Activated T-helper 2 cell treated with anti-CD3 and anti-CD28 coated beads, Interferon-gamma antibody, Interleukin-2, Interleukin-4, amounts not matched to agents 10 μg/mL and 5 μg/mL and 100 μg/mL, durations not matched to agents 14 hours and 24 hours and 36 hours (primary cell): ENCODE measurements at regions not wholly inside any gene's neighbourhood (a gene's known extent, or its start where the extent isn't known, plus 50 kb on each side); places are given as distances from the start of the nearest gene placed in this dataset.
"Not testable (repeated sequence)": the region's sequence is repeated elsewhere in the genome, so short reads cannot be mapped to it uniquely, and the experiment has no call there.

Experiments
- DNase-seq: peaks from one replicate; pipeline ENCODE4 v3.0.0; 2021; ENCODE audit warnings: low spot score
- H3K27ac Mint-ChIP-seq: one replicate; pipeline ENCODE4 v1.8.0; 2021; ENCODE audit warnings: mixed read lengths
- H3K27me3 Mint-ChIP-seq: one replicate; pipeline ENCODE4 v1.8.0; 2021; ENCODE audit warnings: low read depth, mixed read lengths
- H3K36me3 Mint-ChIP-seq: one replicate; pipeline ENCODE4 v1.8.0; 2021; ENCODE audit warnings: low read depth, mixed read lengths
- H3K4me1 Mint-ChIP-seq: one replicate; pipeline ENCODE4 v1.8.0; 2021; ENCODE audit warnings: low read depth, mixed read lengths
- H3K4me3 Mint-ChIP-seq: one replicate; pipeline ENCODE4 v1.8.0; 2021; ENCODE audit warnings: low read depth, mild to moderate bottlenecking, moderate library complexity, mixed read lengths
- H3K9me3 Mint-ChIP-seq: one replicate; pipeline ENCODE4 v1.8.0; 2021; ENCODE audit warnings: mixed read lengths
- intact Hi-C: fragments of 100-400 bp; cut with micrococcal nuclease; formaldehyde crosslinking; loops from one replicate; pipeline ENCODE4 v1.15.1; 2023

GRCh38 chr2:217609952-217610351, 392.8 kb downstream of the TNS1 start:
- Mint-ChIP-seq H3K36me3 (no peaks in the 10 kb centered on the region), H3K27me3 (no peaks in the 10 kb centered on the region), H3K4me3 (no peak overlapping the region), H3K9me3 (no peaks in the 10 kb centered on the region), H3K4me1 (peaks cover 20% of the 10 kb centered on the region), H3K27ac (no peak overlapping the region)
- intact Hi-C loops: no loop called here
- no peak for DNase-seq

DNA sequence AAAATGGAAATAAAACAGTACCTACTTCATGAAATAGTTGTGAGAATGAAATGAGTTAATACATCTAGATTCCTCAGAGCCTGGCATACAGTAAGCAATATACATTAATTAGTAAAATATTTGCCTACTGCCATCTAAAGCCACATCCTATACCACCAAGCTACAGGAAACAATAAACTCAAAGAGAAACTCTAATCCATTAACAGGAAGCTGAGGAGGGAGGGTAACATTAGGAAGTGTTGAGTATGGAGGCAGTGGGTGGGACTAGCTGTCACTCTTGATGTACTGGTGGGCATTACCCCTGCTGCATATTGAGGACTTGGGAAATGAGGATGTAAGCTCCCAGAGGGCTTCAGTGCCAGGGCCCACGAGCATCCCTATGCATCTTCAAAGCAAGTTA, 396.5 kb downstream of the TNS1 start:
- H3K27me3 Mint-ChIP-seq: no peaks in the 10 kb centered on the region
- intact Hi-C loops: no loop called here
- no peaks in the 10 kb centered on the region for H3K9me3 Mint-ChIP-seq
- no peaks in the 10 kb centered on the region for H3K36me3 Mint-ChIP-seq
- no peak overlapping the region for H3K4me3 Mint-ChIP-seq
- peaks cover 20% of the 10 kb centered on the region for H3K4me1 Mint-ChIP-seq
- no peak overlapping the region for H3K27ac Mint-ChIP-seq
- DNase-seq: no peak

DNA sequence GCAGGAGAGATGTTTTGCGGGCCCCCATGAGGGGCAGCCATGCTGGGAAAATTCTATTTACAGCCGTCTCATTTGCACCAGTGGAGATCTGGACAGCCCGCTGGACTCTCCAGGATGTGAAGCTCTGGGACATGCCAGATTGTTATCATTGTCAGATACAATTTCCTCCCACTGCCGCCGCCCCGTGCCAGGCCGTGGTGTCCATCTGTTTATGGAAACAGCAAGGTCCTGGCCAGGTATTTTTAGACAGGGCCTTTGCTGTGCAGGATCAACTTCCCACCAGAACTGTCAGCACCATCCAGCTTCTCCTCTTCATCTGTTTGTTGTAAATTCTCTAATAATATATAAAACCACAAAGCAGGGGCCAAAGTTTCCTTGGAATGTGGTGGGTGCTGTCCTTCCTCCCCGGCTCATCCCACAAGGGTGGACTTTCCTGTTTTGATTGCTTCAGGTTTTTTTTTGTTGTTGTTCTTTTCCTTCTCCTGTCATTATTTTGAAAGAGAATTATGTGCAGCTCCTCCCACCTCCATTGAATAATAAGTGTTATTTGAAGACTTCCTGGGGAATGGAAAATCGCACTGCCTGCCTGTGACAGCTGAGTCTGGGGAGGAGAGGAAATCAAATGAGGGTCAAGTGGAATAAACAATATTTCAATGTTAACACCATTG, 398.1 kb downstream of the TNS1 start:
- no peaks in the 10 kb centered on the region for H3K9me3 Mint-ChIP-seq
- H3K27me3 Mint-ChIP-seq: no peaks in the 10 kb centered on the region
- H3K27ac Mint-ChIP-seq: no peak overlapping the region
- DNase-seq: no peak
- H3K4me3 Mint-ChIP-seq: no peak overlapping the region
- H3K4me1 Mint-ChIP-seq: peaks cover 6% of the 10 kb centered on the region
- no peaks in the 10 kb centered on the region for H3K36me3 Mint-ChIP-seq
- intact Hi-C loops: no loop called here

DNA sequence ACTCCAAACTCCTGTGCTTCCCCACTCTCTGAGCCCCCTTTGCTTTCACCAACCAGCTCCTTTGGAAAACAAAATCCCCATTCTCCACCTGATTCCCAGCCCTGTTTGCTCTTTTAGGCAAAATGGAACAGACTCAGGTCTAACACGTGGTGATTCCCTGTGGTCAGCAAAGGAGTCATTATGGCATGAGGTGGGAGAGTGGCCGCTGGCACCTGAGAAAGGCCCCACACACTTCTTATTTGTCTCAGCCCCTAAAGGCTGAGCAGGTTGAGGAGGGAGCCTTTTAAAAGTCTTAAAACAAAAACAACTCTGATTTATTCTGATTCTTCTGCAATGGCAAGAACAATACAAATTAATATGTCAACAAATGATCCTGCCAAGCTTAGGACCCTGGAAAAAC, 401.2 kb downstream of the TNS1 start:
- intact Hi-C loops: no loop called here
- H3K9me3 Mint-ChIP-seq: no peaks in the 10 kb centered on the region
- no peaks in the 10 kb centered on the region for H3K36me3 Mint-ChIP-seq
- no peaks in the 10 kb centered on the region for H3K27me3 Mint-ChIP-seq
- no peak overlapping the region for H3K4me3 Mint-ChIP-seq
- DNase-seq: no peak
- peaks cover 2% of the 10 kb centered on the region for H3K4me1 Mint-ChIP-seq
- no peak overlapping the region for H3K27ac Mint-ChIP-seq

GRCh38 chr2:217599906-217600305, 402.9 kb downstream of the TNS1 start:
- intact Hi-C loops: no loop called here
- Mint-ChIP-seq H3K27me3 (peaks cover 7% of the 10 kb centered on the region), H3K27ac (no peak overlapping the region), H3K4me3 (no peak overlapping the region), H3K9me3 (no peaks in the 10 kb centered on the region), H3K4me1 (no peaks in the 10 kb centered on the region), H3K36me3 (no peaks in the 10 kb centered on the region)
- DNase-seq: no peak

GRCh38 chr2:217597681-217598080, 405.1 kb downstream of the TNS1 start:
- no peaks in the 10 kb centered on the region for H3K4me1 Mint-ChIP-seq

GRCh38 chr2:217597145-217597544, 405.6 kb downstream of the TNS1 start:
- Mint-ChIP-seq H3K36me3 (no peaks in the 10 kb centered on the region), H3K9me3 (no peaks in the 10 kb centered on the region), H3K27me3 (peaks cover 10% of the 10 kb centered on the region), H3K4me3 (no peak overlapping the region), H3K27ac (no peak overlapping the region), H3K4me1 (no peaks in the 10 kb centered on the region)
- DNase-seq: no peak
- intact Hi-C loops: no loop called here

More at GRCh38 chr2:217597681-217598080, 405.1 kb downstream of the TNS1 start:
- H3K4me3 Mint-ChIP-seq: no peak overlapping the region
- peaks cover 10% of the 10 kb centered on the region for H3K27me3 Mint-ChIP-seq
- intact Hi-C loops: no loop called here
- no peak for DNase-seq
- H3K27ac Mint-ChIP-seq: no peak overlapping the region
- no peaks in the 10 kb centered on the region for H3K36me3 Mint-ChIP-seq
- no peaks in the 10 kb centered on the region for H3K9me3 Mint-ChIP-seq

DNA sequence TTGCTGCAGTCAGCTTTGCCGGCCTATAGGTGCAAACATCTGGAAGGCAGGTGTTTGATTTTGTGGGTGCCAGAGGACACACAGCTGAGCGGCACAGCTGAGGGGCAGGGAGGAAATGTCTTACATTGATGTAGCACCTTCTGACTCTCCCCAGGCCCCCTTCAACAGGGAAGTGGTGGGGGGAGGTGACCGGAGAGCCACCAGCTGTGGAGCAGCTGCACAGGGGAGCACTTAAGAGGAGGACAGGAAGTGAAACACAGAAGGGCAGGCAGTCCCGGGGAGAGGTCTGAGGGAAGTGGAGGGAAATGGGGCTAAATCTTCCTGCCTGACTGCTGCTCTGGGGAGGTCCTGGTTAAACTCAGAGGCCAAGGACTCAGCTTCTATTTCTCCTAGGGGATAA, 409.1 kb downstream of the TNS1 start:
- Mint-ChIP-seq H3K36me3 (no peaks in the 10 kb centered on the region), H3K9me3 (no peaks in the 10 kb centered on the region), H3K27me3 (peaks cover 10% of the 10 kb centered on the region), H3K4me1 (no peaks in the 10 kb centered on the region), H3K27ac (no peak overlapping the region), H3K4me3 (no peak overlapping the region)
- no peak for DNase-seq
- intact Hi-C loops: no loop called here

DNA sequence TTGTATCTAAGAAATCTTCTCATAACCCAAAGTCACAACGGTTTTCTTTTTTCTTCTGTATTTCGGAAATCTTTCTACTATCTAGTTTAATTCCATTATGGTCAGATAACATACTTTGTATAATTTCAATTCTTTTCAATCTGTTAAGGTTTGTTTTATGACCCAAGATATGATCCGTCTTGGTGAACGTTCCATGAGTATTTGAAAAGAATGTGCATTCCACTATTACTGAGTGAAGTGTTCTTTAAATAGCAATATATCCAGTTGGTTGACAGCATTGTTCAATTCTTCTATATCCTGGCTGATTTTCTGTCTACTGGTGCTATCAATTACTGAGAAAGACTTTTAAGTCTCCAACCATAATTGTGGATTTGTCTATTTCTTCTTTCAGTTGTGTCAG, 414.5 kb downstream of the TNS1 start:
- no peaks in the 10 kb centered on the region for H3K9me3 Mint-ChIP-seq
- DNase-seq: no peak
- no peaks in the 10 kb centered on the region for H3K36me3 Mint-ChIP-seq
- H3K27me3 Mint-ChIP-seq: no peaks in the 10 kb centered on the region
- intact Hi-C loops: no loop called here
- H3K4me3 Mint-ChIP-seq: no peak overlapping the region
- H3K27ac Mint-ChIP-seq: no peak overlapping the region
- no peaks in the 10 kb centered on the region for H3K4me1 Mint-ChIP-seq

- intact Hi-C loops: no loop called here
- H3K4me3 Mint-ChIP-seq: no peak overlapping the region
- H3K27me3 Mint-ChIP-seq: peaks cover 4% of the 10 kb centered on the region
- DNase-seq: no peak
- no peak overlapping the region for H3K27ac Mint-ChIP-seq
- no peaks in the 10 kb centered on the region for H3K9me3 Mint-ChIP-seq
- no peaks in the 10 kb centered on the region for H3K4me1 Mint-ChIP-seq
- no peaks in the 10 kb centered on the region for H3K36me3 Mint-ChIP-seq
These were observed 417.4 kb downstream of the TNS1 start for GRCh38 chr2:217585362-217585761.

DNA sequence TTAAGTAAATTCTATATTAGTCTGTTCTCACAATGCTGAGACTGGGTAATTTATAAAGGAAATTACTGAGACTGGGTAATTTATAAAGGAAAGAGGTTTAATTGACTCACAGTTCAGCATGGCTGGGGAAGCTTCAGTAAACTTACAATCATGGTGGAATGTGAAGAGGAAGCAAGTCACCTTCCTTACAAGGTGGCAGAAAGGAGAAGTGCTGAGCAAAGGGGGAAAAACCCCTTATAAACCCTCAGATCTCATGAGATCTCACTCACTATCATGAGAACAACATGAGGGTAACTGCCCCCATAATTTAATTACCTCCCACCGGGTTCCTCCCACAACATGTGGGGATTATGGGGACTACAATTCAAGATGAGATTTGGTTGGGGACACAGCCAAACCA, 422.4 kb downstream of the TNS1 start:
- not testable (repeated sequence) for H3K4me1 Mint-ChIP-seq

DNA sequence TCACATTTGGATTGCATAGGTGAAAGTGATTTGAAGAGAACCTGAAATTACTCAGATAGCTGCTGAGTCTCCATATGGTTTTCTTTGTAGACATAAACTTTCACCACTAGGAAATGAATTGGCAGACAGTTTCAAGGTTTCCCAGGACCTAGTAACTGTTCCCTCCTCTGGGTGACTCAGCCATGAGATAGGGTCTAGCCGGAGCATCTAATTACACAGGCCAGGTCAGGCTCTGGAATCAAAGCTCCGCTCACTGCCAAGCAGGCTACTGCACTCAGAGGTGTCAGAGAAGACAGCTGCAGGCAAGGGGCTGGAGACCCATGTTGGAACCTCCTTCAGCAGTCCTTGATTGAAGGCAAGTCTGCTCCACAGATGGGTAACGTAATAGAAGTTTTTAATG, 429.2 kb downstream of the TNS1 start:
- no peak for DNase-seq

More for the DNA sequence above, 422.4 kb downstream of the TNS1 start:
- H3K4me3 Mint-ChIP-seq, H3K27ac Mint-ChIP-seq, DNase-seq, H3K27me3 Mint-ChIP-seq, intact Hi-C loops, H3K36me3 Mint-ChIP-seq, H3K9me3 Mint-ChIP-seq: not testable (repeated sequence)

GRCh38 chr2:217570394-217570793, 432.4 kb downstream of the TNS1 start:
- intact Hi-C loops: no loop called here
- no peak for DNase-seq
- Mint-ChIP-seq H3K36me3 (no peaks in the 10 kb centered on the region), H3K4me1 (no peaks in the 10 kb centered on the region), H3K4me3 (no peak overlapping the region), H3K27ac (no peak overlapping the region), H3K27me3 (no peaks in the 10 kb centered on the region), H3K9me3 (no peaks in the 10 kb centered on the region)

More for the DNA sequence above, 429.2 kb downstream of the TNS1 start:
- Mint-ChIP-seq H3K27ac (no peak overlapping the region), H3K36me3 (no peaks in the 10 kb centered on the region), H3K4me3 (no peak overlapping the region), H3K27me3 (no peaks in the 10 kb centered on the region), H3K4me1 (no peaks in the 10 kb centered on the region), H3K9me3 (no peaks in the 10 kb centered on the region)
- intact Hi-C loops: no loop called here
